ENCODE measurements at regions not wholly inside any gene's neighbourhood (a gene's known extent, or its start where the extent isn't known, plus 50 kb on each side); places are given as distances from the start of the nearest gene placed in this dataset.

DNA sequence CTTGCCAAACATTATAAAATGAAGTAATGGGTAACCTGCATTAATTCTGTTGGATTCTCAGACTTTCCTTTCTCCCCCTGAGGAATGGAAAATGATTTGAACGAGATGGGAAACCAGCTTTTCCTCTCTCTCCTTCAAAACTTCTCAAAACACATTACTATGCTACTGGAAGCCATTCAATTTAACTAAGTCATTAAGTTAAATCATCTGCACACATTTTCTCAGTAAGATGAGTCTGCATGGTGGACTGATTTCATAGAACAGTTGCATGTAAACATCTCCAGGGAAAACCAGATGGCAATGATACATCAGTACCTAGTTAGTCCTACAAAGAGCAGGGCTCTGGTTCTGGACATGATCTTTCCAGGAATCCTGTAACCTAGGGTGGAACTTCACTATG lies 59.9 kb downstream of the BMP4 start:
- DNase-seq: no peak

DNA sequence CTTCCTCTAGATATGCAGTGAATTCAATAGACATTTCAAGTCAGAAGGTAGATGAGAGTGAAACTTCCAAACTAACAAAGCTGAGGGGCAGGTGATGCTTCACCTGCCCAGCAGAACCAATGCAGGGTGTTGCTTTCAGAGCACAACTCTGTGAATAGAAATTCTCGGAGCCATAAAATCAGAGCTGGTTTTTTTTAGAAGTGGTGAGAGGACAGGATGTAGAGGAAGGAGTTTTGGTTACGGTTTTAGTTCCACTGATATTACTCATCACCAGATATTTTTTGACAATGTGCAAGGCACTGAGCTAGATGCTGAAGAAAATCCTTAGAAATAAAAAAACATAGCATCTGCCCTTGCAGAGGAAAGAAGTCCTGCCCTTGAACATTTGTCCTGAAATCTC lies 62.2 kb downstream of the BMP4 start:
- no peak for DNase-seq

- no peak for DNase-seq
Observed at GRCh38 chr14:53893374-53893773, 63.3 kb downstream of the BMP4 start.

DNA sequence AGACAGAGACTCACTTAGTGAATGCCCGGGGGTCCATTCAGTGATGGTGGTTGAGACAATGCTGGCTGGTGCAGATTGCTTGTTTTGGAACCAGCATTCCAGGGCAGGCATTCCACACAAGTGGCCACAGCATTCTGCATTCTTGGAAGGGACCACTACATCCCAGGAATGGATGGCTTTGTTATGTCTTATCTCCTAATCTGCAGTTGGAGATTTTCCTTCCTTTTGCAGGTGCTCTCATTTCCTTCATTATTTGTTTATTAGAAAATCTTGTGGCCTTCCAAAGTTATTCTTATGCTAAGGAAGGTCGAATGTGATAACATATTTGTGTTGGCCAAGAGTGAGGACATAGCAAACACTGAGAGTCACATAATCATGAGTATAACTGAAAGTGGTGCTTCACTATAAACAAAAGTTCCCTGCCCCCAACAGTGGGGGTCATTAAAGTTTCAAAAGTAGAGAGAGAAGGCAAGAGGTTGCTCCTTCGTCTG lies 66.0 kb downstream of the BMP4 start:
- no peak for DNase-seq

DNA sequence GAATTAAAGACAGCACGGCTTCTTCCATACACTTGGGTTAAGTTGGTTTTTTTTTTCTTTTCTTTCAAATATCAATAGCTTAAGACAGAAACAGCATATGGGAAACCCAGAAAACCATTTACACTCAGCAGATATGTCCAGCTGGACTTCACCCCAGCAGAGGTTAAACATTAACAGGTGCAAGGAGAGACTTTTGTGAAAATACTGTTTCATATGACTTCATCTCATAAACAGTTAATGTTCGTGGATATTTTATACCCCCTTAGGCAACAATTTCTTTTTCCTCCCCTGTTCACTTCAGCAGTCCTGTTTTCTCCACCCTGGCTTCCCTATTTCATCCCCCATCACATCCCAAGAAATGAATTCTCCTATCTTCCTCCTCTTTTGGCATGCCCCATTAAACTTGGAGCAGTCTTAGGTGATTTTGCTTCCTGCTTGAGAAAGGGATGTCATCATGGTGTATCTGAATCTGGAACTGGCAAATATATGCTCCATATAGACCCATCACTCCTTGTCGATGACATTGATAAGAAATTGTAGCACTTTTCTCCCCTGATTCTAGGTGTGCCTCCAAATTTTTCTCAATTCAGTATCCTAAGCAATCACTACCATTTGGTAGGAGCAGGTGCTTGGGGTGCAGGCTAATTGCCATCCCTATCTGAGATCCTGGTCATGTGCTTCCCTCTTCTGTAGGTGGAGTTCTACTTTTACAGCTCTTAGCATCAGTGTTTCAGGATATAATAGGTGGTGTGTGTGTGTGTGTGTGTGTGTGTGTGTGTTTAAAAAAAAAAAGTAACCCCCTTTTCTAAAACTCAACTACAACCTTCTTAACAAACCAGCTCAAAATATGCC lies 67.9 kb downstream of the BMP4 start:
- peak; percentile 79 for DNase-seq

DNA sequence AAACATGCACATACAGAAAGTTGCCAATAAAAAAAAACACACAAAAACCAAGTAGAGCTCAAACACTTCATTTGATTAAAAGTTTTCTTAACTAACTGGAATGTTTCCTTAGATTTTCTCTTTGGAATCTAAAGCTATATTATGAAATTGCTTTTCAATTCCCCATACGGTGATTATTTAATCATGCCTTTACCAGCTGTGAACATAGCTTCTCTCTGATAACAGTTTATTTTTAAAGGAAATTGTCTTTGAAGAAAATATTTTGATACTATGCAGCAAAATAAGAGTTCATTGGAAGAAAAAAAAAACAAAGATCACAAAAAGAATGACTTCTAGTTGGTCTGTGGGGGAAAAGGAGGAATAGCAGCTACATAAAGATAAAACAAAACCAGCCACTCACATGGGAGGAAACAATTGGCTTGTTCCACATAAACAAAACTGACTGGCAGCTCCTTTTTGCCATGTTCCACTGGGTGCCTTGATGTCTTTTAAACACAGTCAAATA lies 71.4 kb downstream of the BMP4 start:
- DNase-seq: no peak

DNA sequence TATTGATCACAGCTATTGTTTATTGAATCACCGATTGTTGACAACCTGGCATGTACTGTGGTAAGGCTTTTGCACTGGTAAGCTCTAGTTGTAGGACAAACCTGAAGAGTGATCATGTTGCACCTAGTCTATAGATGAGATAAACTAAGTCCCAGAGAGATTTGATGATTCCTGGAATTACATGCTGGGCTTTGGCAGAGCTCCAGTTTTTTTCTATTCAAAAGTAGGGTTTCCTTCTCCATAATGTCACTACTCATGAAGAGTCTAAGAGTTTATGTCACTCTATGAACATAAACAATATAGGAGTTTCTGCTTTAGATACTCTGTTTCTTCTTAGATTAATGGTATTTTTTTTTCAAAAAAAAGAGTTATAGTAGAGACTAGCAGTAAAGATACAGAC lies 72.0 kb downstream of the BMP4 start:
- no peak for DNase-seq

GRCh38 chr14:53883739-53884138 lies 72.9 kb downstream of the BMP4 start:
- no peak for DNase-seq

DNA sequence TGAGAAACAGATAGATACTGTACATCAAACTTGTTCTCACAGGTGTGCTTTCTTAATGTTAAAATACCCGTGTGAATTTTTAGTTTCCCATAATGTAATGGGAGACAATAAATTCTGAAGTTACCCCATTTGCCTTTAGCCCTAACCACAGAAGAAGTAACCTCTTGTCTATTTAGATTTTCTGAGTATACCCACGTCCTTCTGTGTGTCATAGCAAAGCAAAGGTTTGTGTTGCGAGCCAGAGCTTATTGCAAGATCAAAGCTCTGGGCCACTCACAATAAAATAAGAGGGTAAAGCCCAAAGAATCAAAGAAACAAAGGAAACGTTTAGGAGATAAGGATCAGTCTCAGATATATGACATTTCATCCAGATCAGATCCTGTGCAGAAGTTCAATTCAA lies 73.9 kb downstream of the BMP4 start:
- DNase-seq: no peak

DNA sequence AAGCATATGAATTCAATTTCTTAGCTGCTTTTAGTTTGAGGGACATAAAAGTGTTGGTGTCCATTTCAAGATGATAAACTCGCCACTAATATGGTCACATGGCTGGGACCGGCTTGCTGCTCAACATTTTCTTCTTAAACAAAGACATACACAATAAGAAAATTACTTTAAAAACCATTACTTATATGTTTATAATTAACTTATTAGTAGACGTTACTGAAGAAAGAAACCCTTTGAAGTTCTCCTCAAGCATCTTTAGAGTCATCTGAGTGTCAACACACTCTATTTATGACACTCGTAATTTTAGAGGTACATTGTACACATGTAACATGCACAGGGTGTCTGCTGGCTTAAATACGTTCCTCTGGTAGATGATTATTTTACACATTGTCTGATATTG lies 74.7 kb downstream of the BMP4 start:
- DNase-seq: no peak

DNA sequence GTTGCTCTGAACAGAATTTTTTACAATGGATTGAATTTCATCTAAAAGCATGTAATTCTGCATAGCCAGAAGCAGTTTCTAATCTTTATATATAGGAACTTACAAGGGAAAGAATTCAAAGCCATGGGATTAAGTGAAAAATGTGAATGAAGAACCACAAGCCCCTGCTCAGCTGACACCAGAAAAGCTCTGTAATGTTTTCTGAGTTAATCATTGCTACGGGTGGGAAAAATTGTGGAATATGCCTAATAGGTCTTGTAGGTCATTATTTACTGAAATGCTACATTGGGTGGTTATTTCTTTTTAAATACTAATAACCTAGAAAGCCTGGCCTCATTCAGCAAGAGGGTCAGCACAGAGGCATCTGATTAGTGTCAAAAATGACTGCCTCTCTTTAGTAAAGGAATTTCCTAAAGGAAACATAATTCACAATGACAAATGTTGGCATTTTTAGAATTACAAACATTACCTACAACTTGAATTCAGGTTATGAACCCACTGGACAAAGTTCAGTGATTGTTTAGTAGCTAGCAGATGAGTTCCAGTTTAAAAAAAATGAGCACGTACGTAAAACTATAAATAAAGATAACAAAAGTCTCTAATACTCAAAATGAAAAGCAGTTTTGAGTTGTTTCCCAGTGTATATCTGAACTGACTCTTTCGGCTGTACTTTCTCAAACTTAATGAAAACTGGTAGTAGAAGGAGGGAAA lies 75.3 kb downstream of the BMP4 start:
- DNase-seq: no peak

DNA sequence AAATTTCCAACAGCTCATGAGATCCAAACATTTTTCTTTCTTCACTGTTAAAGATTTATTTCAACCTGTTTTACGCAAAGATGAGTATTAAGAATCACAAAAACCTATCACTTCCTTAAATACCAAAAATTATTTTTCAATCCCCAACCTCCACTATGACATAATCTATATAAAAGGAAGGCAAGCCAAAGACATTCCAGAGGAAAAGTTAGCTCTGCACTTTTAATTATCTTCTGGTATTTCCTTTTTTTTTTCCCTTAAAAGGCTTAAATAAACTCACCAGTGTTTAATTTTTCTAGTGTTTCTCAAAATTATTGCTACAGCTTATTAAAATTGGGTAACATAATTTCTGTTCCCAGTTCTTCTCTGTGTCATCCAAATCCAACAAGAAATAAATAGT lies 75.9 kb downstream of the BMP4 start:
- DNase-seq: no peak

- no peak for DNase-seq
Observed at GRCh38 chr14:53879747-53880146, 76.9 kb downstream of the BMP4 start.

DNA sequence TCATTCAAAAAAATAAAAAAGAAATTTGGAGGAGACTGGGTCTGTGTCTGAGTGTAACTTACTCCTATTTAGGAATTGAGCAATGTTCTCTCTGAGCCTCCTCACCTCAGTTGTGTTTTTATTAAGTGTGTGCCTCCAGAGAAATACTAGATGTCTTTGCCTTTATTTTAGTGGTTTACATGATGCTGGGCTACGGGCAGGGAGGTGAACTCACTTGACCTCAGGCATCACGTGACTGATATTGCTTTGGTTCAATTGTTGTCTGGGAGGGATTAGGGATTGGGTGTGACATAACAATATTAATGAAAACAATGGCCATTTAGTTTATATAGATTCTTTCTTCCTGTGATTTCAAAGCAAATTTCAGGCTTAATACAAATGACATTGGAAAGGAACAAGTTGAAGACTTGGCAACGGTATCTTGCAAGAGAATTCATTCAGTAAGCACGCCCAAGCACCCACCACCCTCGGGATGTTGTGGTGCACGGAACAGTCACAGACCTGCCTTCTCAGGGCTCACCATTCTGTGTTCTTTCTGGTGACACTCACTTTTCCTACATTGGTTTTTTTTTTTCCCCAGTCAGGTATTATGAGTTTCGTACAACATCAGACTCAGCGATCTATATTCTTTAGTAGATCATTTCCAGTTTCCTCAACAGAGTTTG lies 77.5 kb downstream of the BMP4 start:
- DNase-seq: no peak

GRCh38 chr14:53875324-53875897 lies 81.2 kb downstream of the BMP4 start:
- no peak for DNase-seq

DNA sequence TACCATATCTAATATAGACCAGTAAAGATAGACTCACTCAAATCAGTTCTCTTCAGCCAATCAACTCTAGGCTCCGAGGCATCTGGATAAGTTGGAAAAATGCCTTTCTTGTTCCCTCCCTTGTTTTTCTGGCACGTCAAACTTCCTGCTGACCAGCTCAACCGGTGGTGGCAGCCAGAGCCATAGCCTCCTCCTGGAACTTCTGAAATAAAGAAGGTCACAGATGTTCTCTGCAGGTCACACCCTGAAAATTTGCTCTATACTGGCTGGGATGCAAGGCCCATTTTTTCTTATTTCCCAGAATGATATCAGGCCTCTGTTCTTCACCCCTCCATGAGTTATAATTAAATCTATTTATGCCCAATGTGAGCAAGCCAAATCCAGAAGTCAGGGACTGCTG lies 81.9 kb downstream of the BMP4 start:
- no peak for DNase-seq

GRCh38 chr14:53872681-53873089 lies 83.9 kb downstream of the BMP4 start:
- no peak for DNase-seq

- DNase-seq: no peak
Observed at GRCh38 chr14:53871951-53872350, 84.7 kb downstream of the BMP4 start.

DNA sequence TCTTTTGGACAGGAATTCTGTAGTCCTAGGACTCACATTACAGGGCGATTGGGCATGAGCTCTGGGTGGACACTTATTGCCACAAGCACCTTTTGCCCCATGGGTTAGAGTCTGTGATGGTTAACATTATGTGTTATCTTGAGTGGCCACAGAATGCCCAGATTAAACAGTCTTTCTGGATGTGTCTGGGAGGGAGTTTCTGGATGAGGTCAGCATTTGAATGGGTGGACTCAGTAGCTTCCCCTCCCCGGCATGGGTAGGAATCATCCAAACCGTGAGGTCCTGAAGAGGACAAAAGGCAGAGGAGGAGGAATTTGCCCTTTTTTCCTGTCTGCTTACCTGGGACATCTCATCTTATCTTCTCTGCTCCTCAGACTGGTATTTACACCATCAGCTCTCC lies 85.6 kb downstream of the BMP4 start:
- no peak for DNase-seq

DNA sequence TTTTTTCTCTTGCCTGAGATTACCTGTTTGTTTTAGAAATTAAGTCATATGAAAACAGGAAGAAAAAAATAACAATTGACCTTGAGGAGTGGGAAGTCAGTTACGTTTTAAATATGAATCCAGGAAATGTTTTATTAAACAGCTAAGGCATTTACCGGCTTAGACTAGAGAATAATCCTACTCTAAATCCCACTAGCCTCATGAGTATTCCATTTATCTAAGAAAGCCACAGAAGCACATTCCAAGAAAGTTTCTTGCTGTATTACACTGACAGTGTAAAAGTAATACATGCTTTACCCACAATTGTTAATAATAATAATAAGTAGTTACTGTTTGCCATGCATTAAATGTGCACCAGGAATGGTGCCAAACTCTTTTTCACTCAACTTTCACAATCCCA lies 90.9 kb downstream of the BMP4 start:
- no peak for DNase-seq

DNA sequence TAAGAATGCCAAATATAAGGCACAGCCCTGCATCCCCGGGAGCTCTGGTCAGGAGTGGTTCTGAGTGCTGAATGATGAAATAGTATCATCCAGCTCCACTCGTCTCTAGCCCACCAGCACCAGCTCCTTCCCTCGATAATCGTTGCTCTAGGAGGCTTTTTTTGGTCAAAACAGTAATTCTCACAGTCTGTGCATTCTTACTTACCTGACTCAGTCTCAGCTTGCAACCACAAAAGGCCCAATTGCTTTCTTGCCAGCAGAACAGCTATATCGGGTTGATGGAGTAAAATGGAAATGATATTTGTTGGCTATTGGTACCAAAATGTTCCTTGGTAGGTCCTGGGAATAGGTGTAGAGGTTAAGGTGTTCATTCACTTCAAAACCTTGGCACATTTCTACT lies 94.8 kb downstream of the BMP4 start:
- no peak for DNase-seq

- no peak for DNase-seq
Observed at GRCh38 chr14:53858345-53858684, 98.3 kb downstream of the BMP4 start.

- no peak for DNase-seq
Observed at GRCh38 chr14:53857625-53858344, 98.8 kb downstream of the BMP4 start.

All from DMS53 (cell line).